GM10266 (cell line): ENCODE measurements at regions not wholly inside any gene's neighbourhood (a gene's known extent, or its start where the extent isn't known, plus 50 kb on each side); places are given as distances from the start of the nearest gene placed in this dataset.

ENCODE experiments used
- DNase-seq: peaks from one replicate; pipeline ENCODE4 v3.0.0; 2012; ENCODE audit errors: extremely low spot score
- TF ChIP-seq, protein P1 (sequence below): IDR thresholded peaks from 2 replicates; pipeline ENCODE4 v1.5.1; 2012; ENCODE audit warnings: mild to moderate bottlenecking, low read depth; ENCODE audit not compliant: control insufficient read depth, insufficient read depth; ENCODE audit errors: missing control alignments

DNA sequence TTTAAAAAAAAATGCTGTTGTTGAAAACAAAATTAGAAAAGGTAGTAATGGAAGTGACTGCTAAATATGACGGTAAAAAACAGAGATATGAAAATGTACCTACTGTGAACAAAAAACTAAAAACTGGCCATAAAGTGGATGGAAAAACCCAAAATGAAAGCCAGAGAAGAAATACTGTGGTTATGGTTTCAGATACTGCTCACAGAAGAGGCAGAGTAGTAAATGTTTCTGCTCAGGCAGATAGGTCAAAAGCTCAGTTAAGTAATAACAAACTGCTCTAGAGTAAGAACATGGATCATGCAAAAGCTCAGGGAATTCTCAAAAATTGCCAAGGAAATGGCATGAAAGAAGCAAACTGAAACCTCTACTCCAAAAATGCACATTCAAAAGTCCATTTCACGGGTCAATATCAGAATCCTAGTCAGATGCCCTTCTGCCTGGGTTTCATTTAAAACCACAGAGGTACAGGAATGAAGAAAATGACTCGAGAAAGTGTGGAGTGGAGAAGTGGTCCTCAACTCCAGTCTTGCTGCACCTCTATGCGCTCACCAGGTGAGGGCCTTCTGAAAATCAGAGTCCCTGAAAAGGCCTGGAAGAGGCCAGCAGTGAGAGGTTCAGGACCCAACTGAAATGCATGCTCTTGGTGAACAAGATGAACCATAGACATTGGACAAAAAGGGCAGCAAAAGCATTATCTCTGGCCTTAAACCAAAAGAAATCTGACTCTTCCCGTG lies 315.0 kb upstream of the SPRY2 start:
- no peak for DNase-seq
- TF ChIP-seq, protein P1, sequence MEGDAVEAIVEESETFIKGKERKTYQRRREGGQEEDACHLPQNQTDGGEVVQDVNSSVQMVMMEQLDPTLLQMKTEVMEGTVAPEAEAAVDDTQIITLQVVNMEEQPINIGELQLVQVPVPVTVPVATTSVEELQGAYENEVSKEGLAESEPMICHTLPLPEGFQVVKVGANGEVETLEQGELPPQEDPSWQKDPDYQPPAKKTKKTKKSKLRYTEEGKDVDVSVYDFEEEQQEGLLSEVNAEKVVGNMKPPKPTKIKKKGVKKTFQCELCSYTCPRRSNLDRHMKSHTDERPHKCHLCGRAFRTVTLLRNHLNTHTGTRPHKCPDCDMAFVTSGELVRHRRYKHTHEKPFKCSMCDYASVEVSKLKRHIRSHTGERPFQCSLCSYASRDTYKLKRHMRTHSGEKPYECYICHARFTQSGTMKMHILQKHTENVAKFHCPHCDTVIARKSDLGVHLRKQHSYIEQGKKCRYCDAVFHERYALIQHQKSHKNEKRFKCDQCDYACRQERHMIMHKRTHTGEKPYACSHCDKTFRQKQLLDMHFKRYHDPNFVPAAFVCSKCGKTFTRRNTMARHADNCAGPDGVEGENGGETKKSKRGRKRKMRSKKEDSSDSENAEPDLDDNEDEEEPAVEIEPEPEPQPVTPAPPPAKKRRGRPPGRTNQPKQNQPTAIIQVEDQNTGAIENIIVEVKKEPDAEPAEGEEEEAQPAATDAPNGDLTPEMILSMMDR: no peak

DNA sequence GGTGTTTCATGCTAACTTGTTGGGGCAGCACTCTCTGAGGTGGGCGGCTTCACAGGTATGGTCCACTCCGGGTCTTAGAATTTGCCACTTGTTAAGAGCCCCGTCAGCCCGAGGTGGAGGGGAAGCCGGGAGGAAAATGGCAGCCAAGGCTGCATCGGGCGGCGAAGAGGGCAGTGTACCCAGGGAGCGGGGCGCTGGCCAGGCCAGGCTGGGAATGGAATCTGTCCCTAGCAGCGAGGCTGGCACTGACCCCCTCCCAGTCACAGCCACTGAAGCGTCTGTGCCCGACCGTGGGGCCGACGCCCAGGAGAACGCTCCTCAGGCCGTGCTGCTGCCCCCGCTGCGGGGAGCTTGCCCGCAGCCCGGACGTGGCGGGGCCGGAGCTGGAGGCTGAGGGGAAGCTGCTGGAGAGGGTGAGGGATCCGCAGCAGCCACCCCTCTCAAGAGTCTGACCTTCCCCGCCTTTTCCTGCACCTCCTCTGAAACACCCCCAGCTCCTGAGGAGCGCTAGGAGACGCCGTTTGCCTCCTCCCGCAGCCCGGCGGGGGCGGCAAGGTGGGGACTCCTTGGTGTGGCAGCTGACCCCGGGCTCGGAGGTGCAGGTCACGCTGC lies 313.8 kb upstream of the SPRY2 start:
- no peak for DNase-seq
- TF ChIP-seq, protein P1: no peak

DNA sequence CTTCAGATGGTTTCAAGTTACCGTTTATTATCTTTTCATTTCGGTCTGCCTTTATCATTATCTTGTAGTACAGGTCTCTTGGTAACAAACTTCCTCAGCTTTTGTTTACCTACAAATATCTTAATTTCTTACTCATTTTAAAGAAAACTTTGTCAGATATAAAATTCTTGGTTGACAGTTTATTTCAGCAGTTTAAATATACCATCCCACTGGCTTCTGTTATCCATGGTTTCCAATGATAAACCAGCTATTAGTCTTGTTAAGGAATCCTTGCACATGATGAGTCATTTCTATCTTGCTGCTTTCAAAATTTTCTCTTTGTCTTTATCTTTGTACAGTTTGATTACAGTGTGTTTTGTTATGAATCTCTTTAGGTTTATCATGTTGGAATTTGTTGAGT lies 308.3 kb upstream of the SPRY2 start:
- TF ChIP-seq, protein P1: no peak
- no peak for DNase-seq

DNA sequence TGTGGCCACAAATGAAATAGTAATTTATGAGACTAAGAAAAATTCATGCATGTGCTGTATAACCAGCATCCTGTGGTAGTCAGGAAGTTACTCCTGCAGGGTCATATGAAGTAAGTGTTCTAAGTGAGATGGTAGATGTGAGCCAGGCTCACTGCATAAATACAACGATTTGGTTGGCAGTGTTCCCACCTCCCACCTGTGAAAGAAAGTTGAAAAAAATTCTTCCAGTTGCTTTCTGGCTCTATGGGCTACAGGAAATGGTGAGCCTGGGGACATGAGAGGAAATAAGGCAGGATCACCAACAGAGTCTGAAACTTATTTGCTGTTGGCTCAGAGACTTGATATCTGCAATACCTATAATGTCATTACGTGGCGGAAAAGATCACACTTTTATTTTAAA lies 301.7 kb upstream of the SPRY2 start:
- TF ChIP-seq, protein P1: no peak
- DNase-seq: no peak

DNA sequence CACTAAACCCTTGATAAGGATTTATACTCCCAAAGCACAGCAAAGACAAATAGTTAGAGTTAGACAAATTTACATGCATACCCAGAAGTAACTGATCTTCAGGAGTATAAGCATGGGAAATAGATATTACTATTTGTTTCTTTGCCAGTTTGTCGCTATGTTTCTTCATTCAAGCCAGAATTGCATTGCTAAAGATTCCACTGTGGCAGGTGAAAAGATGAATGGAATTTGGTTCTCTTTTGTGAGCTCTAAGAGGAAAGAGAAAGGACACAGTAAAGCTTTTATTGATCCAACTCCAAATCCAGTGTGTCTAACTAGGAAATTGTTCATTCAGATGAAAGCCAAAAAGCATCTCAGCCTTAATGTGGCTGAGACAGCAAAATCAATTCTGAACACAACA lies 292.3 kb upstream of the SPRY2 start:
- DNase-seq: no peak
- TF ChIP-seq, protein P1: no peak

DNA sequence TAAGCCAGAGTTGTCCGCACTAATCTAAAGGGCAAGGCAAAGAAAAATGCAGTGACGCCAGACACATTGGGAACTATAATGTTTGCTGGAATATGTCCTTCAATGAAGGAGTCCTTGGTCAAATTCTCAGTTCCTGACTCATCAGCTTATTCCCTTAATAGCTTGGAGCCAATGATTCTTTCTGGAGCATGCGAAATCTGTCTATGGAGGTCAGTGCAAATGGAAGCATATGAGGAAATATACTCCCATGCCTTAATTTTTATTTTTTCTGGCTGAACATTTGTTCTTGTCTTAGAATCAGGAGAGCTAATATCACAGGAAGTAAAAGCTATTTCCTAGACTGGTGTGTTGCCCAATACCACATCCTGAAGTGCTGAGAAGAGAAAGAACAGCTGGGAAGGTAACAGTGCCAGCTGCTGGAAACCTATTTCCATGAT lies 289.8 kb upstream of the SPRY2 start:
- no peak for DNase-seq

More for the DNA sequence above, 289.8 kb upstream of the SPRY2 start:
- TF ChIP-seq, protein P1: no peak
